ENCODE measurements at regions not wholly inside any gene's neighbourhood (a gene's known extent, or its start where the extent isn't known, plus 50 kb on each side); places are given as distances from the start of the nearest gene placed in this dataset.

GRCh38 chr1:173127369-173128307 is 76.9 kb upstream of the TNFSF18 start:
- TF ChIP-seq CTCF (IDR thresholded peaks at IDR 0.05) (no peak), POLR2A (IDR thresholded peaks at IDR 0.05) (no peak)
